ENCODE measurements at regions not wholly inside any gene's neighbourhood (a gene's known extent, or its start where the extent isn't known, plus 50 kb on each side); places are given as distances from the start of the nearest gene placed in this dataset.

- no peak for TF ChIP-seq TAF1 (IDR thresholded peaks at IDR 0.05; ENCODE audit: low read depth, low read length)
- no peak for TF ChIP-seq POLR2A (IDR thresholded peaks at IDR 0.05; ENCODE audit: low read depth, low read length)
- TF ChIP-seq POLR2AphosphoS5 (IDR thresholded peaks at IDR 0.05; ENCODE audit: low read depth, low read length): no peak
- TF ChIP-seq SPI1 (IDR thresholded peaks at IDR 0.05; ENCODE audit: low read depth, low read length): no peak
These were observed 107.5 kb downstream of the SPP2 start for GRCh38 chr2:234157817-234158588.
